ENCODE measurements at regions not wholly inside any gene's neighbourhood (a gene's known extent, or its start where the extent isn't known, plus 50 kb on each side); places are given as distances from the start of the nearest gene placed in this dataset.

GRCh38 chr21:14857529-14857928 lies 207.3 kb downstream of the NRIP1 start:
- H3K36me3 ChIP-seq (ENCODE audit: insufficient read depth, low read length): no peaks in the 10 kb centered on the region
- H4K20me1 ChIP-seq (ENCODE audit: insufficient read depth, low read length): no peaks in the 10 kb centered on the region
- H3K9me3 ChIP-seq (ENCODE audit: low read depth, low read length): no peaks in the 10 kb centered on the region
- no peaks in the 10 kb centered on the region for H3K27me3 ChIP-seq (ENCODE audit: insufficient read depth, low read length)
- H3K4me1 ChIP-seq (ENCODE audit: insufficient read depth, low read length): no peaks in the 10 kb centered on the region
- no peak overlapping the region for H3K27ac ChIP-seq (ENCODE audit: low read depth, low read length)
- DNase-seq (ENCODE audit: insufficient read length, low spot score, missing footprints): no peak
- TF ChIP-seq CTCF (IDR thresholded peaks at IDR 0.05; ENCODE audit: extremely low read depth, low read depth, low read length): no peak
- H3K4me3 ChIP-seq (ENCODE audit: insufficient read depth, low read length): no peak overlapping the region
- no peak overlapping the region for H2AFZ ChIP-seq (ENCODE audit: low read length)
- H3K4me2 ChIP-seq (ENCODE audit: insufficient read depth, low read length): no peak overlapping the region
- no peaks in the 10 kb centered on the region for H3K79me2 ChIP-seq (ENCODE audit: insufficient read depth, low read length)

GRCh38 chr21:14850394-14850793 lies 214.4 kb downstream of the NRIP1 start:
- Histone ChIP-seq H3K36me3 (ENCODE audit: insufficient read depth, low read length) (no peaks in the 10 kb centered on the region), H3K4me1 (ENCODE audit: insufficient read depth, low read length) (peaks cover 11% of the 10 kb centered on the region), H3K27ac (ENCODE audit: low read depth, low read length) (no peak overlapping the region), H3K27me3 (ENCODE audit: insufficient read depth, low read length) (no peaks in the 10 kb centered on the region), H4K20me1 (ENCODE audit: insufficient read depth, low read length) (no peaks in the 10 kb centered on the region), H2AFZ (ENCODE audit: low read length) (no peak overlapping the region), H3K9me3 (ENCODE audit: low read depth, low read length) (no peaks in the 10 kb centered on the region), H3K79me2 (ENCODE audit: insufficient read depth, low read length) (no peaks in the 10 kb centered on the region), H3K4me3 (ENCODE audit: insufficient read depth, low read length) (no peak overlapping the region), H3K4me2 (ENCODE audit: insufficient read depth, low read length) (no peak overlapping the region)
- TF ChIP-seq CTCF (IDR thresholded peaks at IDR 0.05; ENCODE audit: extremely low read depth, low read depth, low read length): no peak
- DNase-seq (ENCODE audit: insufficient read length, low spot score, missing footprints): no peak

GRCh38 chr21:14846621-14847020 lies 218.2 kb downstream of the NRIP1 start:
- no peaks in the 10 kb centered on the region for H3K27me3 ChIP-seq (ENCODE audit: insufficient read depth, low read length)
- no peak overlapping the region for H2AFZ ChIP-seq (ENCODE audit: low read length)
- no peaks in the 10 kb centered on the region for H3K79me2 ChIP-seq (ENCODE audit: insufficient read depth, low read length)
- TF ChIP-seq CTCF (IDR thresholded peaks at IDR 0.05; ENCODE audit: extremely low read depth, low read depth, low read length): no peak
- no peak overlapping the region for H3K4me2 ChIP-seq (ENCODE audit: insufficient read depth, low read length)
- H3K27ac ChIP-seq (ENCODE audit: low read depth, low read length): no peak overlapping the region
- no peak for DNase-seq (ENCODE audit: insufficient read length, low spot score, missing footprints)
- no peaks in the 10 kb centered on the region for H4K20me1 ChIP-seq (ENCODE audit: insufficient read depth, low read length)
- H3K9me3 ChIP-seq (ENCODE audit: low read depth, low read length): no peaks in the 10 kb centered on the region
- H3K4me1 ChIP-seq (ENCODE audit: insufficient read depth, low read length): peaks cover 11% of the 10 kb centered on the region
- no peak overlapping the region for H3K4me3 ChIP-seq (ENCODE audit: insufficient read depth, low read length)
- H3K36me3 ChIP-seq (ENCODE audit: insufficient read depth, low read length): no peaks in the 10 kb centered on the region

GRCh38 chr21:14844001-14844400 lies 220.8 kb downstream of the NRIP1 start:
- Histone ChIP-seq H3K36me3 (ENCODE audit: insufficient read depth, low read length) (no peaks in the 10 kb centered on the region), H4K20me1 (ENCODE audit: insufficient read depth, low read length) (no peaks in the 10 kb centered on the region), H2AFZ (ENCODE audit: low read length) (no peak overlapping the region), H3K27me3 (ENCODE audit: insufficient read depth, low read length) (no peaks in the 10 kb centered on the region), H3K9me3 (ENCODE audit: low read depth, low read length) (no peaks in the 10 kb centered on the region), H3K4me3 (ENCODE audit: insufficient read depth, low read length) (no peak overlapping the region), H3K79me2 (ENCODE audit: insufficient read depth, low read length) (no peaks in the 10 kb centered on the region), H3K27ac (ENCODE audit: low read depth, low read length) (no peak overlapping the region), H3K4me2 (ENCODE audit: insufficient read depth, low read length) (no peak overlapping the region), H3K4me1 (ENCODE audit: insufficient read depth, low read length) (no peaks in the 10 kb centered on the region)
- no peak for DNase-seq (ENCODE audit: insufficient read length, low spot score, missing footprints)
- TF ChIP-seq CTCF (IDR thresholded peaks at IDR 0.05; ENCODE audit: extremely low read depth, low read depth, low read length): no peak
